ENCODE measurements at regions not wholly inside any gene's neighbourhood (a gene's known extent, or its start where the extent isn't known, plus 50 kb on each side); places are given as distances from the start of the nearest gene placed in this dataset.

- no peak for TF ChIP-seq CTCF (IDR thresholded peaks at IDR 0.05; ENCODE audit: insufficient read depth, low read depth, low read length)
- TF ChIP-seq EZH2 (IDR thresholded peaks at IDR 0.05; ENCODE audit: insufficient read depth, low read length) = no peak
These were observed 854.4 kb upstream of the SLC39A10 start for GRCh38 chr2:194802589-194802988.
